Parathyroid adenoma (tissue), 2 donors: ENCODE measurements at regions not wholly inside any gene's neighbourhood (a gene's known extent, or its start where the extent isn't known, plus 50 kb on each side); places are given as distances from the start of the nearest gene placed in this dataset.
"Not testable (repeated sequence)": the region's sequence is repeated elsewhere in the genome, so short reads cannot be mapped to it uniquely, and the experiment has no call there.

ENCODE experiments used
- H2AFZ ChIP-seq: fragments of 300-600 bp; sonication (generic); one replicate; pipeline ENCODE4 v1.7.0; 2017; ENCODE audit warnings: antibody characterized with exemption, mild to moderate bottlenecking
- H3K27ac ChIP-seq: fragments of 300-600 bp; sonication (generic); one replicate; pipeline ENCODE4 v1.7.0; 2017
- H3K27me3 ChIP-seq: fragments of 300-600 bp; sonication (generic); one replicate; pipeline ENCODE4 v1.7.0; 2017; ENCODE audit warnings: low read length; ENCODE audit not compliant: control insufficient read depth, insufficient read depth
- H3K36me3 ChIP-seq: fragments of 300-600 bp; sonication (generic); one replicate; pipeline ENCODE4 v1.7.0; 2017; ENCODE audit warnings: low read length; ENCODE audit not compliant: control insufficient read depth, insufficient read depth
- H3K4me1 ChIP-seq: fragments of 300-600 bp; sonication (generic); one replicate; pipeline ENCODE4 v1.7.0; 2017; ENCODE audit warnings: control low read depth
- H3K4me2 ChIP-seq: fragments of 300-600 bp; sonication (generic); one replicate; pipeline ENCODE4 v1.7.0; 2017; ENCODE audit warnings: low read length
- H3K4me3 ChIP-seq: fragments of 300-600 bp; sonication (generic); one replicate; pipeline ENCODE4 v1.7.0; 2017; ENCODE audit warnings: low read depth, low read length
- H3K79me2 ChIP-seq: fragments of 300-600 bp; sonication (generic); one replicate; pipeline ENCODE4 v1.7.0; 2017; ENCODE audit warnings: control low read depth
- H3K9ac ChIP-seq: fragments of 300-600 bp; sonication (generic); one replicate; pipeline ENCODE4 v1.7.0; 2017; ENCODE audit warnings: mild to moderate bottlenecking
- H3K9me3 ChIP-seq: fragments of 300-600 bp; sonication (generic); one replicate; pipeline ENCODE4 v1.7.0; 2017; ENCODE audit warnings: low read length; ENCODE audit not compliant: control insufficient read depth
- CTCF ChIP-seq: fragments of 300-600 bp; sonication (generic); IDR thresholded peaks from one replicate; pipeline ENCODE4 v1.7.0; 2017; ENCODE audit warnings: antibody characterized with exemption, mild to moderate bottlenecking
- donor health status: primary hyperparathyroidism.

GRCh38 chr5:105163547-105163946 is 1601.0 kb upstream of the NUDT12 start:
- no peak for TF ChIP-seq CTCF
- H2AFZ ChIP-seq, result no peak overlapping the region
- no peak overlapping the region for H3K9ac ChIP-seq
- H3K79me2 ChIP-seq, result no peaks in the 10 kb centered on the region
- no peaks in the 10 kb centered on the region for H3K36me3 ChIP-seq
- no peak overlapping the region for H3K27ac ChIP-seq
- no peaks in the 10 kb centered on the region for H3K4me1 ChIP-seq
- H3K4me2 ChIP-seq, result no peak overlapping the region
- no peaks in the 10 kb centered on the region for H3K9me3 ChIP-seq
- H3K27me3 ChIP-seq, result no peaks in the 10 kb centered on the region
- H3K4me3 ChIP-seq, result no peak overlapping the region

- not testable (repeated sequence) for H3K79me2 ChIP-seq, H3K4me3 ChIP-seq, H2AFZ ChIP-seq, H3K27ac ChIP-seq, H3K36me3 ChIP-seq, H3K4me1 ChIP-seq, H3K4me2 ChIP-seq, H3K9me3 ChIP-seq, H3K27me3 ChIP-seq, H3K9ac ChIP-seq
Observed at GRCh38 chr5:105162557-105162956, 1600.0 kb upstream of the NUDT12 start.

- TF ChIP-seq CTCF, result no peak
- Histone ChIP-seq H3K27ac (no peak overlapping the region), H3K79me2 (no peaks in the 10 kb centered on the region), H3K36me3 (no peaks in the 10 kb centered on the region), H3K9ac (no peak overlapping the region), H3K9me3 (no peaks in the 10 kb centered on the region), H3K4me3 (no peak overlapping the region), H3K4me2 (peak overlapping the region; percentile 48), H3K27me3 (no peaks in the 10 kb centered on the region), H2AFZ (no peak overlapping the region), H3K4me1 (no peaks in the 10 kb centered on the region)
Observed at GRCh38 chr5:105158526-105158925, 1595.9 kb upstream of the NUDT12 start.

- Histone ChIP-seq H3K27ac (no peak overlapping the region), H3K9me3 (no peaks in the 10 kb centered on the region), H3K9ac (no peak overlapping the region), H3K36me3 (no peaks in the 10 kb centered on the region), H3K4me3 (no peak overlapping the region), H3K4me2 (no peak overlapping the region), H3K4me1 (no peaks in the 10 kb centered on the region), H2AFZ (no peak overlapping the region), H3K79me2 (no peaks in the 10 kb centered on the region), H3K27me3 (no peaks in the 10 kb centered on the region)
- no peak for TF ChIP-seq CTCF
Observed at GRCh38 chr5:105150323-105150722, 1587.7 kb upstream of the NUDT12 start.

GRCh38 chr5:105146867-105147266 is 1584.3 kb upstream of the NUDT12 start:
- Histone ChIP-seq H3K4me1 (no peaks in the 10 kb centered on the region), H3K36me3 (no peaks in the 10 kb centered on the region), H3K4me2 (no peak overlapping the region), H2AFZ (no peak overlapping the region), H3K27me3 (no peaks in the 10 kb centered on the region), H3K4me3 (no peak overlapping the region), H3K9ac (no peak overlapping the region), H3K27ac (no peak overlapping the region), H3K9me3 (no peaks in the 10 kb centered on the region), H3K79me2 (no peaks in the 10 kb centered on the region)
- no peak for TF ChIP-seq CTCF
